ENCODE measurements at regions not wholly inside any gene's neighbourhood (a gene's known extent, or its start where the extent isn't known, plus 50 kb on each side); places are given as distances from the start of the nearest gene placed in this dataset.

DNA sequence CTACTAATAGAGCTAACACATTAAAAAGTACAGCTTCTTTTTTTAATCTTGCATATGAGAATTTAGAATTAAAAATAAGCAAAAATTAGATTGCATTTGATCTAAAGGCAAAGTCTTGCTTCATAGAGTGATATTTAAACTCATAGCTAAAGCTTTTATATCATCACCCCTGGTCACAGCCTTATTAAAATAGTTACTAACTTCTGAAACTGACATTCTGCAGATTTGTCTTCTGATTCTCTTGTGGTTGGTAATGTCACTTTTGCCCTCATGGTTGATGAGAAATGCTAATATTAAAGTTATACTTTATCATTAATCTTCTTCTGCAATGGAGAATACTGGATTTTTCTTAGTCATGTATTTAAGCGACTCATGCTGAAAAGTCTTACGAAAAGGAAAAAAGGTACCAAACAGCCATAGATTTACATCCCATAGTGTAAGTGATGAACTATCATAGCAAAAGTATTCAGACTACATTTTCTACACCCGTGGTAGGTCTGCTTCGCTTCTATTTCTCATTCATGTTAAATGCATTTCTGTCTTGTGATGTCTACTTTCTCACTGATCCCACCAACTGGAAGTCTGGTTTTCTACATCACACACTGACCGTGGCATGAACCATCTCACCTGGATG is 330.5 kb upstream of the B3GALT2 start:
- no peak for DNase-seq (ENCODE audit: low read depth)

- no peak for DNase-seq (ENCODE audit: low read depth)
Observed at GRCh38 chr1:193514397-193514796, 328.0 kb upstream of the B3GALT2 start.

DNA sequence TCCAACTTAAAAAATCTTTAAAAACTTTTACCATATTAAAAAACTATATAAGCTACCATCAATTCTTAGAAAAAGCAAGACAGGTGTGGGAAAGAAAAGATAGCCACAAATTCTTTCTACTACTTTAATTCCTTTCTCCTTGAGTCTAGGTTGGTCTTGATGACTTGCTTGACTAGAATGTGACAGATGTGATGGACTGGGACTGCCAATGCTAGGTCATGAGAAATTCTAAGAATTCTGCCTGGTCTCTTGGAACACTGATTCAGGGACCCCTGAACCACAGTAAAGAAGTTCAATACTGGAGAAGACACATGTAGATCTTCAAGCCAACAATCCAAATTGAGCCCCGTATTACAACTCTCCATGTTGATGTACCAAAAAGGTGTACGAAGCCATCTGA is 326.6 kb upstream of the B3GALT2 start:
- DNase-seq (ENCODE audit: low read depth) = no peak

- no peak for DNase-seq (ENCODE audit: low read depth)
Observed at GRCh38 chr1:193504920-193505319, 318.5 kb upstream of the B3GALT2 start.

DNA sequence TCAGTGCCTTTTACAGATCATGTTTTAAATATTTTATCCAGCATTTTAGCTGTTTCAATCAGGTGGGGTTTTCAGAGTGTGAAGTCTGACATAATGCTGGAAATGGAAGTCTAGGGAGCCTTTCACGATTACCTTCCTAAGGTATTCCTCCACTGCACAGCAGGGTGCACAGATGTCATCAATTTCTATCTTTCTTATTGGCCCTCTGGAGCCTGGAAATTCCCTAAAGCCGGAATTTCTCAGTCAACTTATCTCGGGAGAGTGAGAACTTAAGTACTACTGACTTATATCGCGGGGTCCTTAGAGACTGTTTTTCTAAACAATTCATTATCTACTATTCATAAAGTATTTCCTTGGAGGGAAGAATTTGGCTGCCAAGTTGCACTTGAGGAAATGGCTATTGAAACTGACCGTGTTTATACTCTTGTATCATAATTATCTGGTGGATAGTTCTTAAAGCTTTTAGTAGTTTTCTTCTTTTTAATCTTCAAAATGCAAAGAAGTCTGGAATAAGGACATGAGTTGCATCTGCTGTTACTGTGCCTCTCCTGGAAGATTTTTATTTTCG is 311.8 kb upstream of the B3GALT2 start:
- peak; percentile 20 for DNase-seq (ENCODE audit: low read depth)

- DNase-seq (ENCODE audit: low read depth) = no peak
Observed at GRCh38 chr1:193494368-193494767, 308.0 kb upstream of the B3GALT2 start.

DNA sequence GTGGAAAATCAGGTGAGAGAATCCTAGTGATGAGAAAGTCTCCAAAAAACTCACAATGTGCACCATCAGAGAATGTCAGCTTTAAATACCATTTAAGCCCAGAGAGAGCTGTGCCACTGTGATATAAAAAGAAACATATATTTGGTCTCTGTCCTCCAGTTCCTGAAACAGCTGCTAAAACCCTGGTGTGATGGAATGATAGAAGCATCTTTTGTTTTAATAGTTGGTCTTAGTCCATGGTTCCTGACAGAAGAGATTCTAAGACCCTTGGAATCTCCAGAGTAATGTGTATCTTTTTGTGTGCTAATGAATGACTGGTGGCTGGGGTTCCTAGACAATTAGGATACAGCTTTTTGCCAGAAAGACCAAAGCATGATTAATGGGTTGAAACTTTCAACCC is 302.8 kb upstream of the B3GALT2 start:
- DNase-seq (ENCODE audit: low read depth) = no peak

GRCh38 chr1:193487722-193488121 is 301.3 kb upstream of the B3GALT2 start:
- no peak for DNase-seq (ENCODE audit: low read depth)

- peak; percentile 75 for DNase-seq (ENCODE audit: low read depth)
Observed at GRCh38 chr1:193486671-193487229, 300.3 kb upstream of the B3GALT2 start.

- DNase-seq (ENCODE audit: low read depth) = no peak
Observed at GRCh38 chr1:193480755-193481154, 294.3 kb upstream of the B3GALT2 start.

GRCh38 chr1:193479187-193479586 is 292.8 kb upstream of the B3GALT2 start:
- DNase-seq (ENCODE audit: low read depth) = no peak

GRCh38 chr1:193476748-193477147 is 290.3 kb upstream of the B3GALT2 start:
- DNase-seq (ENCODE audit: low read depth) = no peak

- no peak for DNase-seq (ENCODE audit: low read depth)
Observed at GRCh38 chr1:193473932-193474331, 287.5 kb upstream of the B3GALT2 start.

- DNase-seq (ENCODE audit: low read depth) = no peak
Observed at GRCh38 chr1:193472838-193473398, 286.5 kb upstream of the B3GALT2 start.

DNA sequence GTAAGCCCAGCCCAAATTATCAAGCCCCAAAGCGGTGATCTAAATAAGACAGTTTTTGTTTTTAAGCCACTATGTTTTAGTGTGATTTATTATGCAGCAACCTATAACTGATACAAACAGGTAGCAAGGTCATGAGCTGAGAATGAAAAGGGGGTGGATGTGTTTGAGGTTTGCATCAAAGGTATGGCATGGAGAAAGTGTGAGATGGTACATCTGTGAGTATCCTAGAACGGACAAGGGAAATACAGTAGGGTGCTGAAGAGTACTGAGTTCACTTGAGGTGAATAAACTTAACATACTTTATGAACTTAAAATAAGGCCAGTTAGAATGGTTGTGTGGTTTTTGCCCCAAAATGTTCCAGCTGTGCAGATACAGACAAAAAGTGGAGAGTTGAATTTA is 286.0 kb upstream of the B3GALT2 start:
- DNase-seq (ENCODE audit: low read depth) = no peak

GRCh38 chr1:193471981-193472380 is 285.6 kb upstream of the B3GALT2 start:
- DNase-seq (ENCODE audit: low read depth) = no peak

DNA sequence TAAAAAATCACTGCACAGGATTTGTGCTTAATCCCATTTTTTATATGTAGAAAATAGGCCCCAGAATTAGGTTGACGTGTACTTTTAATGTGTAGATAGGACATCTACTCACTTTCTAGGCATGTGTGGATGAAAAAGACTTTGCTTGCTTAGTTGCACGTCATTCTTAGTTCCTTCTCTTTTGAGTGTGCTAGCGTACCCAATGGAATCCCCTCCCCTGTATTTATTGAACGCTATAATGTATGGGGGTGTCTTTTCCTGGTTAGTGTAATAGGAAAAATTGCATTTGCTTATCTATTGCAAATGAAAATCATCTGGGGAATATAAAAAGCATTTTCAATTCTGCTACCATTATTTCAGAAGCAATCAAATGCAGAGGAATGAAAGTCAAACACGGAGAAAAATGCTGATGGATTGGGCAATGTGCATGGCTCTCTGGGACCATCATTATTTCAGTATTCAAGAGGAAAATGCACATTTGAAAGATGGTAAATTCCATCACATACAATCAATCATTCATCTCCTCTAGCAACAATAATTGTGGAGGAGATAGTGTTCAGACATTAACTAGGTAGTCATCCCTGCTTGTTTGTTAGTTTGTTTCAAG is 277.0 kb upstream of the B3GALT2 start:
- peak; percentile 7 for DNase-seq (ENCODE audit: low read depth)

- DNase-seq (ENCODE audit: low read depth) = peak; percentile 95
Observed at GRCh38 chr1:193462629-193463320, 276.4 kb upstream of the B3GALT2 start.

- DNase-seq (ENCODE audit: low read depth) = no peak
Observed at GRCh38 chr1:193458628-193459027, 272.2 kb upstream of the B3GALT2 start.

DNA sequence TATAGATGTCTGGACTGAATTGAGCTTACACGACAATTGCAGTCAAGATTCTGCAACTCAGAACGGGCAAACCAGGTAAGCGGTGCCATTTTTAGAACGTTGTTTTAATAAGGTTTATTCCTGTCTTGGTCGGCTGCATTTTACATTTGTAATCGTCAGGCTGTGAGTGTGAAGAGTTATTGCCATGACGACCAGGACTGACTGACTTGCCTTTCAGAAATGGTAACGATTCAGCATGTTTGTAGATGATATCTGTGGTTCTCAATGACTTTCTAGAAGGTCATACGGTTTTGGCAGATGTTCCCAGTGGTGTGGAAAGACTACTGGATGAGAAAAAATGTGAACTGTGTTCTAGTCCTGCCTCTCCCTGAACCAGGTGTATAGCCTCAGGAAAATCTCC is 271.3 kb upstream of the B3GALT2 start:
- peak; percentile 12 for DNase-seq (ENCODE audit: low read depth)

DNA sequence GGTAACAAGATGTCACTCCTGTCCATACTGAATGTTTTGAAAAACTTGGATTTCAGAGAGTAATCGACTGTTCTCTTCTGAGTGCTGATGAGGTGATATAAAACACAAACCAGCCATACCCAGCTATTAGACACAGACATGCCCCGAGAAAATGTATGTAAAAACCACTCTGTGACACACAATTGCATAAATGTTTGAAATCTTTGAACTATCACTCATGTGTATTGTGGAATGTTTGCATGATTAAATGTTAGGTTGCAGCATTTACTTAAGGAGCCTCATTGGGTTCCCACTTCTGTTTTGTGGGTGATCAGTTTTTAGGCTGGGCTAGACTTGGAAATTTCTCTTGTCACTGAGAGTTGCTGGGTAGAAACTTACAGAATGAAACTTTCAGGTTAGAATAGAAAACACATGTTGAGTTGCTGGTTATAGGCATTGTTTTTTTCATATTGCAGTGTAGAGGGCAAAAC is 270.4 kb upstream of the B3GALT2 start:
- DNase-seq (ENCODE audit: low read depth) = peak; percentile 41

DNA sequence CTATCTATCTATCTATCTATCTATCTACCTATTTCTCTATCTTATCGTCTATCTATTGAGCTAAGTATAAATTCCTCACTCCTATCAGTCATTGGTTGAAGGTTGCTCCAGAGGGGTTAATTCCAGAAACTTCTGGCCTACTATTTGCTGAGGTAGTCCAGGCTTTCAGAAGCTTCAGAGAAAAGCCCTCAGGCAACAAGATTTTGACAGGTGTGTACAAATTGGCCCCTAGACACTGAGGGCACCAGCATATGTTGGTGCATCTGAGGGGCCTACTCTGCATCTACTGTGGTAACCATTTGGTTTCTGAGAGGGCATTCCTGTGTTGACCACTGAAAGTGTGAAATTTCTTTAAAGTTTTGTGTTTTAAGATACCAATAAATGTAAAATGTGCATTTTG is 265.2 kb upstream of the B3GALT2 start:
- no peak for DNase-seq (ENCODE audit: low read depth)
